HepG2 (cell line): ENCODE measurements at regions not wholly inside any gene's neighbourhood (a gene's known extent, or its start where the extent isn't known, plus 50 kb on each side); places are given as distances from the start of the nearest gene placed in this dataset.

Source experiments
- ATAC-seq: fragments of 200-7000 bp; cut with Tn5 transposase; 3 replicates; pipeline ENCODE4 v1.9.1; 2020; ENCODE audit warnings: mild to moderate bottlenecking, moderate library complexity
- BruUV-seq: library from RNA; stranded (reverse); fragments of 400-500 nt; replicated peaks from 2 replicates; lab custom pipeline; 2021; lab: Mats Ljungman, UMichigan
- CTCF ChIA-PET: fragments of 300-600 bp; formaldehyde crosslinking; extraction: SDS; loops from one replicate; lab custom pipeline; 2021; ENCODE audit warnings: low total read pairs, inconsistent platforms, low intra/inter-chr PET ratio; lab: Yijun Ruan, JAX
- POLR2A ChIA-PET: fragments of 350-600 bp; sonication (Branson Sonifier 250); formaldehyde crosslinking; loops from one replicate; lab custom pipeline; 2020; ENCODE audit warnings: antibody characterized with exemption, inconsistent platforms; lab: Yijun Ruan, JAX
- DNase-seq: peaks from one replicate; pipeline ENCODE4 v3.0.0-alpha.2; 2015; ENCODE audit warnings: low spot score
- FAIRE-seq: peaks from 3 replicates; lab custom pipeline; 2011; peaks lifted over from hg19 to GRCh38; lab: Jason Lieb, UNC
- H2AFZ ChIP-seq: one replicate; pipeline ENCODE4 v1.6.1; 2011; ENCODE audit warnings: low read length, inconsistent platforms
- H3K27ac ChIP-seq: fragments of 300-600 bp; 3 replicates; pipeline ENCODE4 v1.8.0; 2011; ENCODE audit warnings: mixed run types, mild to moderate bottlenecking, mixed read lengths, low read length, inconsistent platforms; ENCODE audit not compliant: insufficient read depth; ENCODE audit errors: extremely low read length
- H3K27me3 ChIP-seq, 2 experiments: fragments of 200-600 bp in 1 of 2; 2 replicates in 1 of 2; 3 replicates in 1 of 2; pipeline versions ENCODE4 v1.6.0 to v1.8.0; 2011; ENCODE audit warnings: low read length in 2 of 2, mild to moderate bottlenecking in 2 of 2, moderate library complexity in 2 of 2, inconsistent platforms in 1 of 2; ENCODE audit not compliant: insufficient read depth in 2 of 2, control insufficient read depth in 1 of 2
- H3K36me3 ChIP-seq, 2 experiments: fragments of 200-600 bp in 1 of 2; replicated peaks in 1 of 2; 2 replicates in 1 of 2; 3 replicates in 1 of 2; pipeline versions ENCODE4 v1.5.1 to v1.8.0; 2011; ENCODE audit warnings: low read length in 2 of 2, inconsistent platforms in 1 of 2; ENCODE audit not compliant: insufficient read depth in 2 of 2, control insufficient read depth in 1 of 2
- H3K4me1 ChIP-seq: 2 replicates; pipeline ENCODE4 v1.5.1; 2012; ENCODE audit warnings: low read length, inconsistent platforms; ENCODE audit not compliant: insufficient read depth
- H3K4me2 ChIP-seq: 2 replicates; pipeline ENCODE4 v1.6.0; 2011; ENCODE audit warnings: low read depth, low read length, inconsistent platforms
- H3K4me3 ChIP-seq, 3 experiments: fragments of 200-600 bp in 1 of 3; sonication (generic), shearing (Covaris generic) in 1 of 3; replicated peaks in 1 of 3; 2 replicates each; pipeline ENCODE4 v1.5.1; 2011 to 2016; ENCODE audit warnings: low read length in 3 of 3, inconsistent platforms in 2 of 3, low read depth in 2 of 3, mild to moderate bottlenecking in 2 of 3, control low read depth in 1 of 3, mixed read lengths in 1 of 3; ENCODE audit not compliant: insufficient read depth in 1 of 3
- H3K79me2 ChIP-seq: one replicate; pipeline ENCODE4 v1.6.1; 2011; ENCODE audit warnings: low read length, inconsistent platforms; ENCODE audit not compliant: insufficient read depth
- H3K9ac ChIP-seq: 2 replicates; pipeline ENCODE4 v1.6.0; 2011; ENCODE audit warnings: mild to moderate bottlenecking, low read depth, low read length, inconsistent platforms; ENCODE audit not compliant: insufficient read depth
- H3K9me3 ChIP-seq: 2 replicates; pipeline ENCODE4 v1.5.1; 2012; ENCODE audit warnings: mild to moderate bottlenecking, low read length
- H4K20me1 ChIP-seq: 2 replicates; pipeline ENCODE4 v1.6.0; 2011; ENCODE audit warnings: inconsistent platforms, mild to moderate bottlenecking, low read length, moderate library complexity; ENCODE audit not compliant: insufficient read depth
- BHLHE40 ChIP-seq: IDR thresholded peaks from 2 replicates; pipeline ENCODE4 v1.6.1; 2011; ENCODE audit warnings: low read length, improper control_type of control experiment
- CBX2 ChIP-seq, 2 experiments: fragments of 200-600 bp in 1 of 2; sonication (generic); formaldehyde crosslinking in 1 of 2; IDR thresholded peaks; 2 replicates each; pipeline versions ENCODE4 v1.7.0 to v1.8.1; 2018 to 2022; ENCODE audit warnings: low read depth in 2 of 2, low read length in 1 of 2, mild to moderate bottlenecking in 1 of 2, missing genetic modification reagents in 1 of 2
- CHD4 ChIP-seq: fragments of 200-600 bp; sonication (generic); IDR thresholded peaks from 2 replicates; pipeline ENCODE4 v1.7.0; 2017; ENCODE audit warnings: mild to moderate bottlenecking, low read length, borderline replicate concordance
- FOXO4 ChIP-seq: sonication (generic); formaldehyde crosslinking; conservative IDR thresholded peaks from 2 replicates; pipeline ENCODE4 v1.8.1; 2023; ENCODE audit warnings: missing genetic modification reagents
- GABPB1 ChIP-seq: IDR thresholded peaks from 2 replicates; pipeline ENCODE4 v1.6.1; 2016; ENCODE audit warnings: mild to moderate bottlenecking, missing genetic modification reagents, moderate library complexity, missing compliant biosample characterization
- HMG20B ChIP-seq: conservative IDR thresholded peaks from 2 replicates; pipeline ENCODE4 v1.6.1; 2016; ENCODE audit warnings: missing genetic modification reagents, missing compliant biosample characterization
- KAT8 ChIP-seq: IDR thresholded peaks from 2 replicates; pipeline ENCODE4 v1.6.1; 2016; ENCODE audit warnings: missing genetic modification reagents, missing compliant biosample characterization
- MATR3 ChIP-seq: sonication (generic); formaldehyde crosslinking; IDR thresholded peaks from 2 replicates; pipeline ENCODE4 v1.4.0; 2020; ENCODE audit warnings: missing genetic modification reagents
- MXI1 ChIP-seq: IDR thresholded peaks from 3 replicates; pipeline ENCODE4 v1.6.1; 2012; ENCODE audit warnings: low read depth, low read length, inconsistent platforms, borderline replicate concordance
- TAF15 ChIP-seq: fragments of 200-400 bp; formaldehyde crosslinking; IDR thresholded peaks from one replicate; pipeline ENCODE4 v1.6.1; 2018; ENCODE audit warnings: mild to moderate bottlenecking, low read depth, low read length; ENCODE audit not compliant: poor library complexity, severe bottlenecking
- TEAD2 ChIP-seq: sonication (generic); formaldehyde crosslinking; IDR thresholded peaks from 2 replicates; pipeline ENCODE4 v1.9.0; 2021; ENCODE audit warnings: missing genetic modification reagents
- TFAP4 ChIP-seq: sonication (generic); IDR thresholded peaks from 2 replicates; pipeline ENCODE4 v1.6.1; 2016; ENCODE audit warnings: low read depth, borderline replicate concordance
- ZBTB21 ChIP-seq: sonication (generic); formaldehyde crosslinking; IDR thresholded peaks from 2 replicates; pipeline ENCODE4 v1.4.0; 2020; ENCODE audit warnings: missing genetic modification reagents
- ZFX ChIP-seq: sonication (generic); formaldehyde crosslinking; IDR thresholded peaks from 2 replicates; pipeline ENCODE4 v1.4.0; 2020; ENCODE audit warnings: mild to moderate bottlenecking, low read depth, missing genetic modification reagents, moderate library complexity
- ZNF207 ChIP-seq: fragments of 450-650 bp; IDR thresholded peaks from 2 replicates; pipeline ENCODE4 v1.6.1; 2016; ENCODE audit warnings: antibody characterized with exemption, borderline replicate concordance
- ZNF512B ChIP-seq: sonication (generic); formaldehyde crosslinking; IDR thresholded peaks from 2 replicates; pipeline ENCODE4 v1.5.1; 2020; ENCODE audit warnings: missing genetic modification reagents, mild to moderate bottlenecking, borderline replicate concordance
- ZNF709 ChIP-seq: sonication (generic); formaldehyde crosslinking; IDR thresholded peaks from 2 replicates; pipeline ENCODE4 v1.5.0; 2020; ENCODE audit warnings: mild to moderate bottlenecking, missing genetic modification reagents
- WGBS: methylation state at CpG from one replicate; pipeline ENCODE4 v1.1.6; 2017; ENCODE audit warnings: low lambda C conversion rate; 5-methylcytosine and 5-hydroxymethylcytosine counted together
- in situ Hi-C: cut with HindIII; loops from 2 replicates; pipeline ENCODE4 v1.10.0; 2017; ENCODE audit warnings: low pct_unique_long_range_greater_than_20kb; ENCODE audit not compliant: extremely low pct_ligation_motif_present
- intact Hi-C: fragments of 100-400 bp; cut with micrococcal nuclease; formaldehyde crosslinking; loops from one replicate; pipeline ENCODE4 v1.10.0; 2022; ENCODE audit not compliant: unreplicated experiment
- TF ChIP-seq, protein P1 (sequence below): sonication (generic); formaldehyde crosslinking; IDR thresholded peaks from 2 replicates; pipeline ENCODE4 v1.4.0; 2020; ENCODE audit warnings: missing genetic modification reagents, borderline replicate concordance

DNA sequence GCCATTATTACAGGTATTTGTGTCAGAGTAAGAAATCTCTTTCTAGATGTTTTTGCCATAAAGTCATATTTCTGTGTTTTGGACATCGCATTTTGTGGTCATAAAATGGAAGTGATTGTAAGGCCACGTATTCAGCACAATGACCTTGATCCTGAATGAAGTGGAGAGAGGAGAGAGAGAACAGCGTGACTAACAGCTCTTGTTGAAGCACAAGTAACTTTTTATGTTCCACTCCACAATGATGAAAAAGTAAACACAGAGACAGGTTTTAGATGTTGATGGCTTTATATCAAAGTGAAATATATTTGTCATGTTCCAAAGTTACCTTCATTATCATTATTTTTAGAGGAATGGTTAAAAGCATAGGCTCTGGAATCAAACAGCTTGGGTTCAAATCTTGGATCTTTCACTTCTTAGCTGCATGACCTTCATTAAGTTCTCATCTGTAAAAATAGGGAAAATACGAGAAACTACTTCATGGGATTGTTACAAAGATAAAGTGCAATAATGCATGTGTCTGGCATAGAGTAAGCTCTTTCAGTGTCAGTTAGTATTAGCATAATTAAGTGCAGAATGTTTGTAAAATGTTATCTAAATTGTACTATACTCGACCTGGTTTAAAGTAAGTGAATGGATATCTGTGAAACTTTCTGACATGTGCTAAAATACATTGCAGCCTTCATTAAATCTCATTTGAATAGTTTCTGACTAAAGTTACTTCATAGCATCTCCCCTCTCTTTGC lies 341.5 kb upstream of the DNAJC19 start:
- DNase-seq = no peak
- in situ Hi-C loops = no loop called here
- no peaks in the 10 kb centered on the region; a peak in 1 of 5 replicates for H3K27me3 ChIP-seq
- no peak overlapping the region for H3K27ac ChIP-seq
- H3K4me2 ChIP-seq = no peak overlapping the region
- H3K9me3 ChIP-seq = no peaks in the 10 kb centered on the region
- no peak overlapping the region for H3K4me3 ChIP-seq
- no peaks in the 10 kb centered on the region for H3K36me3 ChIP-seq
- no peak for ATAC-seq
- intact Hi-C loops = no loop called here
- H3K79me2 ChIP-seq = no peaks in the 10 kb centered on the region
- ChIA-PET CTCF (no interaction called here), POLR2A (no interaction called here)
- BruUV-seq = no TSS peak
- H2AFZ ChIP-seq = no peak overlapping the region
- 2% methylated on average over 5 of the region's 5 CpGs for WGBS
- H3K4me1 ChIP-seq = no peaks in the 10 kb centered on the region
- H3K9ac ChIP-seq = no peak overlapping the region
- no peaks in the 10 kb centered on the region for H4K20me1 ChIP-seq
- FAIRE-seq = no peak
- TF ChIP-seq ZNF512B (CRISPR knock-in tag) (no peak), HMG20B (CRISPR knock-in tag) (no peak), CHD4 (no peak), ZNF709 (CRISPR knock-in tag) (no peak), ZNF207 (no peak), TEAD2 (CRISPR knock-in tag) (no peak), GABPB1 (CRISPR knock-in tag) (no peak), TFAP4 (no peak), ZFX (CRISPR knock-in tag) (no peak), FOXO4 (CRISPR knock-in tag) (no peak), BHLHE40 (no peak), MATR3 (no peak), KAT8 (no peak), ZBTB21 (CRISPR knock-in tag) (no peak), CBX2 (IDR thresholded peaks at IDR 0.05; ENCODE audit: low read depth, low read length) (no peak), CBX2 (CRISPR knock-in tag; IDR thresholded peaks at IDR 0.05; ENCODE audit: low read depth) (no peak), TAF15 (no peak), MXI1 (no peak)
- TF ChIP-seq, protein P1, sequence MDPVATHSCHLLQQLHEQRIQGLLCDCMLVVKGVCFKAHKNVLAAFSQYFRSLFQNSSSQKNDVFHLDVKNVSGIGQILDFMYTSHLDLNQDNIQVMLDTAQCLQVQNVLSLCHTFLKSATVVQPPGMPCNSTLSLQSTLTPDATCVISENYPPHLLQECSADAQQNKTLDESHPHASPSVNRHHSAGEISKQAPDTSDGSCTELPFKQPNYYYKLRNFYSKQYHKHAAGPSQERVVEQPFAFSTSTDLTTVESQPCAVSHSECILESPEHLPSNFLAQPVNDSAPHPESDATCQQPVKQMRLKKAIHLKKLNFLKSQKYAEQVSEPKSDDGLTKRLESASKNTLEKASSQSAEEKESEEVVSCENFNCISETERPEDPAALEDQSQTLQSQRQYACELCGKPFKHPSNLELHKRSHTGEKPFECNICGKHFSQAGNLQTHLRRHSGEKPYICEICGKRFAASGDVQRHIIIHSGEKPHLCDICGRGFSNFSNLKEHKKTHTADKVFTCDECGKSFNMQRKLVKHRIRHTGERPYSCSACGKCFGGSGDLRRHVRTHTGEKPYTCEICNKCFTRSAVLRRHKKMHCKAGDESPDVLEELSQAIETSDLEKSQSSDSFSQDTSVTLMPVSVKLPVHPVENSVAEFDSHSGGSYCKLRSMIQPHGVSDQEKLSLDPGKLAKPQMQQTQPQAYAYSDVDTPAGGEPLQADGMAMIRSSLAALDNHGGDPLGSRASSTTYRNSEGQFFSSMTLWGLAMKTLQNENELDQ (CRISPR knock-in tag) = no peak
